ENCODE measurements at regions not wholly inside any gene's neighbourhood (a gene's known extent, or its start where the extent isn't known, plus 50 kb on each side); places are given as distances from the start of the nearest gene placed in this dataset.

DNA sequence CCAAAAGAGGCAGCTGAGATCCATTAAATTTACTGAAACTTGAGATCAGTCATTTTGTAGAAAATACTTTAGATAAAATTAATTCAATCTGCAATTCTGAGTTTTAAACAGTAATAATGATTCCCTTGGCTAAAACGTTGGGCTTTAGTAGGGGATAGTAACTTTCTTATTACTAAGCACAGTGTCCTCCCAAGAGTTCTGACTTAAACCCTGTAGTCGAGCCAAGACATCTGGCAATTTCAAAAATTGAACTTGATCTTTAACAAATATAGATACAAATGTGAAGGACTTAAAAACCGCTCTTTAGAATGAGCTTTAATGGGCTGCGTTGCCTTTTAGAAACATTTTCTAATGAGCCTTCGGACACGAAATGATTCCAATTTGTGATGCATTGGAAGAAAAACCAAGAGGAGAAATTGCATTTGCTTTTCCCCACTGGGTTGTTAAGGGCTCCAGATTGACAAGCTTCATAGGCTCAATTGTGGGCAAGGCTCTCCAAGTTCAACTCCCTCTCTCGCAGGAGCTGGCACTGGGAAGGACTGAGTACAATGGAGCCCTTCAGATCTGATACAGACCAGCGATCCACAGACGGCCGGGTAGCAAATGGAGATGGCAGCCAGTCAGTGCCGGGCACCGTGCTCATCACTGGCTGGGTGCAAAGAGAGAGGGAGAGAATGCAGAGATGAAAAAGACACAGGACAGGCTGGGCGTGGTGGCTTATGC, 921.3 kb upstream of the AUTS2 start:
- ChIA-PET POLR2A (no interaction called here), CTCF (no interaction called here)
- H3K36me3 Mint-ChIP-seq, result no peaks in the 10 kb centered on the region
- H3K4me3 ChIP-seq (ENCODE audit: low read length), result no peak overlapping the region
- H3K4me1 Mint-ChIP-seq, result no peaks in the 10 kb centered on the region
- no peaks in the 10 kb centered on the region for H3K9me3 ChIP-seq (ENCODE audit: low read length)
- no peaks in the 10 kb centered on the region for H3K27me3 ChIP-seq (ENCODE audit: insufficient read depth, low read length, poor library complexity, severe bottlenecking)
- H3K36me3 ChIP-seq (ENCODE audit: insufficient read depth, low read length), result no peaks in the 10 kb centered on the region
- no peaks in the 10 kb centered on the region for H3K4me1 ChIP-seq (ENCODE audit: insufficient read depth, low read length)
- H3K4me3 Mint-ChIP-seq, result no peak overlapping the region
- no peak overlapping the region for H3K27ac ChIP-seq (ENCODE audit: low read depth, low read length)
- peaks cover 5 to 27% (median 10%) of the 10 kb centered on the region in 5 donors for H3K9me3 Mint-ChIP-seq
- DNase-seq, result no peak
- no peaks in the 10 kb centered on the region for H3K27me3 Mint-ChIP-seq
- H3K27ac Mint-ChIP-seq, result no peak overlapping the region

DNA sequence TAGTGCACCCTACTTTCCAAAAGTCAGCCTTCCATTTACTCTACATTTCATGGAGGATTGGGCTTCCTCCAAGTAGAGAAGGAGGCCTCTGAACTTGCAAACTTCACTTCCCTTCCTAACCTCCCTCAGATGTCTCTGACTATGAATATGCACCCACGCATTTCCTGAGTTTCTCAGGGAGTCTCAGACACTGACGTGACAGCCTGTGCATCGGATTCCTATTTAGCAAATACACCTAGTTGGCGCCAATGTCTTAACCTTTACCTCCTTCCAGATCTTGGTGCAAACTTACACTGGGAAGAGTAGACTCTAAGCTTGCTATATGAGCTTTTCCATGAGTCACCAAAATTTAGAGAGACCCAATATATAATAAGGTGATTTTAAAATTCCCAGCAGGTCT, 920.1 kb upstream of the AUTS2 start:
- no peaks in the 10 kb centered on the region for H3K9me3 ChIP-seq (ENCODE audit: low read length)
- no peaks in the 10 kb centered on the region for H3K36me3 ChIP-seq (ENCODE audit: insufficient read depth, low read length)
- Mint-ChIP-seq H3K9me3 (peaks cover 5 to 25% (median 10%) of the 10 kb centered on the region in 5 donors), H3K4me3 (no peak overlapping the region), H3K36me3 (no peaks in the 10 kb centered on the region), H3K27me3 (no peaks in the 10 kb centered on the region), H3K4me1 (no peaks in the 10 kb centered on the region), H3K27ac (no peak overlapping the region)
- ChIA-PET CTCF (no interaction called here), POLR2A (no interaction called here)
- DNase-seq, result no peak
- H3K27me3 ChIP-seq (ENCODE audit: insufficient read depth, low read length, poor library complexity, severe bottlenecking), result no peaks in the 10 kb centered on the region
- H3K4me1 ChIP-seq (ENCODE audit: insufficient read depth, low read length), result no peaks in the 10 kb centered on the region
- no peak overlapping the region for H3K4me3 ChIP-seq (ENCODE audit: low read length)
- H3K27ac ChIP-seq (ENCODE audit: low read depth, low read length), result no peak overlapping the region

DNA sequence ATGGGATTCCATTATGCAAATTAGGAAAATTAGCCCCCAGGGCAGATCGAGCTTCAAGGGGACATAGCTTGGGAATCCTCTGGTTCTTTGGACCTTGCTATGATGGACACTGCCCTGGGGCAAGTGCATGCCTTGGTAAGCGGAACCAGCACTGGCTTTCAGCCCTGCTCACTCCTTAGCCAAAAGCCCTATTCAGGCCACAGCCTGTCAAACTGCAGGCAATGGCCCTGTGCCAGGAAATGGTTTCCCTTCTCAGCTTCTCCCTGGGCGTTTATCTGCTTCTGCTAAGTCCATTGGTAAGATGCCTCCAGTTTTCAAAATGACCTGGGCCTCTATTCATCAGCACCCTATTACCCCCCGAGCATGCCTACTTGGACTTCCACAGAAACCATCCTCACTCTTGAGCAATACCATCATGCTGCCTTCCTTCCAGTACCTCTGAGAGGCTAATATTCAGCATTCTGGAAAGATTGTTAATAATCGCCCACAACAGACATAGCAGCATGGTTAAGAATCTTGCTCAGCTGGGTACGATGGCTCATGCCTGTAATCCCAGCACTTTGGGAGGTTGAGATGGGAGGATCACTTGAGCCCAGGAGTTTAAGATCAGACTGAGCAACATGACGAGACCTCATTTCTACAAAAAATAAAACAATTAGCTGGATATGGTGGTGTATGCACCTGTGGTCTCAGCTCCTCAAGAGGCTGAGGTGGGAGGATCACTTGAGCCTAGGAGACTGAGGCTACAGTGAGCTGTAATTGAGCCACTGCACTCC, 918.6 kb upstream of the AUTS2 start:
- Histone ChIP-seq H3K9me3 (ENCODE audit: low read length) (no peaks in the 10 kb centered on the region), H3K4me1 (ENCODE audit: insufficient read depth, low read length) (no peaks in the 10 kb centered on the region), H3K36me3 (ENCODE audit: insufficient read depth, low read length) (no peaks in the 10 kb centered on the region), H3K27me3 (ENCODE audit: insufficient read depth, low read length, poor library complexity, severe bottlenecking) (no peaks in the 10 kb centered on the region), H3K4me3 (ENCODE audit: low read length) (no peak overlapping the region), H3K27ac (ENCODE audit: low read depth, low read length) (no peak overlapping the region)
- H3K36me3 Mint-ChIP-seq, result no peaks in the 10 kb centered on the region
- ChIA-PET POLR2A (no interaction called here), CTCF (no interaction called here)
- no peak overlapping the region for H3K4me3 Mint-ChIP-seq
- H3K4me1 Mint-ChIP-seq, result no peaks in the 10 kb centered on the region
- DNase-seq, result no peak
- peaks cover 4 to 23% (median 5%) of the 10 kb centered on the region in 5 donors for H3K9me3 Mint-ChIP-seq
- H3K27me3 Mint-ChIP-seq, result no peaks in the 10 kb centered on the region
- no peak overlapping the region for H3K27ac Mint-ChIP-seq

DNA sequence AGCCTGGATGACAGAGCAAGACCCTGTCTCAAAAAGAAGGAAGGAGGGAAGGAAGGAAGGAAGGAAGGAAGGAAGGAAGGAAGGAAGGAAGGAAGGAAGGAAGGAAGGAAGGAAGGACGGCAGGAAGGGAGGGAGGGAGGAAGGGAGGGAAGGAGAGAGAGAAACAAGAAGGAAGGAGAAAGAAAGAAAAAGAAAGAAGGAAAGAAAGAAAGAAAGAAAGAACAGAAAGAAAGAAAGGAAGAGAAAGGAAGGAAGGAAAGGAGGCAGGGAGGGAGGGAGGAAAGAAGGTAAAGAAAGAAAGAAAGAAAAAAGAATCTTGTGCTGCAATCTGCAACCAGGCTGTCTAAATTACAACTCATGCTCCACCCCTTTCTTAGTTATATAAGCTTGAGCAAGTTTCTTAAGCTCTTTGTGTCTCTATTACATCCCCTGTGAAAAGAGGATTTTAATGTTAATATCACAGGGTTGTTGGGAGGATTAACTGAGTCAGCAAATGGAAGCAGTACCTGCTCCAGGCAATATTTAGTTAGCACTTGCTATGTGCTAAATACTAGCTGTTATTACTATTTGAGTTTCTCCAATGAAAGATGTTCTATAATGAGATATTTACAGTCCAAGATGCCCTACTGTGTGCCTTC, 917.9 kb upstream of the AUTS2 start:
- DNase-seq, result no peak
- CTCF ChIA-PET, result no interaction called here

DNA sequence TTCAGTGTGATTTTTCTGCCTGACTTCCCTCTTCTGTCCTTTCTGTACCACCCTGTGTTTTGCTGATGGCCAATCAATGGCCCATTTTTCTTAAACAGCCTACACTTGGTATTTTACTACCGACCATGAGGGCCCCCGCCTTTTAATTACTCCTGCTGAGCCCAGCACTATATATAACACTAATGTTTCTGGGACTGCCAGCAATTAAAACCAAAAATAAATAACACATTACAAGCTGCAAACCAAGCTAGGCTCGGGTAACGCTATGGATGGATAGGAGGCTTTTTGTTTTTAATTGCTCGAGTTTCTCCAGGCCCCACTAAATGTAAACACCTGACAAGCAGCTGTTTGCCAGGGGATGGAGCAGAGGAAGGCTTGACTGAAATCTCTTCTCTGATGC, 915.4 kb upstream of the AUTS2 start:
- ChIA-PET POLR2A (no interaction called here), CTCF (no interaction called here)
- Mint-ChIP-seq H3K27me3 (no peaks in the 10 kb centered on the region), H3K9me3 (peaks cover 6 to 15% (median 10%) of the 10 kb centered on the region in 5 donors), H3K4me1 (no peaks in the 10 kb centered on the region), H3K27ac (no peak overlapping the region), H3K4me3 (no peak overlapping the region), H3K36me3 (no peaks in the 10 kb centered on the region)
- Histone ChIP-seq H3K4me1 (ENCODE audit: insufficient read depth, low read length) (no peaks in the 10 kb centered on the region), H3K27ac (ENCODE audit: low read depth, low read length) (no peak overlapping the region), H3K9me3 (ENCODE audit: low read length) (no peaks in the 10 kb centered on the region), H3K36me3 (ENCODE audit: insufficient read depth, low read length) (no peaks in the 10 kb centered on the region), H3K27me3 (ENCODE audit: insufficient read depth, low read length, poor library complexity, severe bottlenecking) (no peaks in the 10 kb centered on the region), H3K4me3 (ENCODE audit: low read length) (no peak overlapping the region)
- DNase-seq, result no peak

More for the DNA sequence above, 917.9 kb upstream of the AUTS2 start:
- POLR2A ChIA-PET, result no interaction called here
- H3K36me3 ChIP-seq (ENCODE audit: insufficient read depth, low read length), result no peaks in the 10 kb centered on the region
- Mint-ChIP-seq H3K9me3 (peaks cover 0 to 25% (median 8%) of the 10 kb centered on the region in 5 donors), H3K27ac (no peak overlapping the region), H3K27me3 (no peaks in the 10 kb centered on the region), H3K4me3 (no peak overlapping the region), H3K4me1 (no peaks in the 10 kb centered on the region), H3K36me3 (no peaks in the 10 kb centered on the region)
- no peak overlapping the region for H3K27ac ChIP-seq (ENCODE audit: low read depth, low read length)
- H3K4me1 ChIP-seq (ENCODE audit: insufficient read depth, low read length), result no peaks in the 10 kb centered on the region
- H3K4me3 ChIP-seq (ENCODE audit: low read length), result no peak overlapping the region
- H3K9me3 ChIP-seq (ENCODE audit: low read length), result no peaks in the 10 kb centered on the region
- no peaks in the 10 kb centered on the region for H3K27me3 ChIP-seq (ENCODE audit: insufficient read depth, low read length, poor library complexity, severe bottlenecking)

DNA sequence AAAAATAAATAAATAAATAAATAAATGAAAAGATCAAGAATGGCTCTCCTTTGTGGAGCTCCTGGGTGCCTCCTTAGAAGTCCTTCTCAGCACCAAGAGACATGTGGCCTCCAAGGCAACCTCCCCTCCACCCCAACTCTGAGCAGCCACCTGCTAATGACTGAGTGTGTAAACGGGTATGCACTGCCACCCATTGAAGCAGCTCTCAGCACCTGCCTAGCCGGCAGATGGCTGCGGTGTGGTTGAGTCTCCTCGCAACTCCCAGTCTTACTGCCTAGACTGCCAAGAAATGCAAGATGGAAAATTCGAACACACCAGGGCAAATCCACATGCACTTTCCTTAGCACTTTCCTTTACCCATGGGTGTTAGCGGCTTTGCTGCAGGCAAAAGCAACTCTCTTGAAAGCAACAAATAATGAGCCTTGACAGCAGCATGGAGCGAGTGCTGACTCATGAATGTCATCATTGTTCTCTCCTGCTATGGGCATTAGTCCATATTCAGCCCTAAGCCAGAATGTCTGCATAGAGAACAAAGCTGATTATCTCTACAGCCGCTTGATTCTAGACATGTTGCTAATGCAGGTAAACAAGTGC, 913.9 kb upstream of the AUTS2 start:
- DNase-seq, result no peak
- no peaks in the 10 kb centered on the region for H3K9me3 ChIP-seq (ENCODE audit: low read length)
- no peaks in the 10 kb centered on the region for H3K36me3 ChIP-seq (ENCODE audit: insufficient read depth, low read length)
- Mint-ChIP-seq H3K4me1 (no peaks in the 10 kb centered on the region), H3K9me3 (peaks cover 5 to 18% (median 10%) of the 10 kb centered on the region in 5 donors), H3K4me3 (no peak overlapping the region), H3K27ac (no peak overlapping the region), H3K36me3 (no peaks in the 10 kb centered on the region), H3K27me3 (no peaks in the 10 kb centered on the region)
- CTCF ChIA-PET, result no interaction called here
- H3K4me3 ChIP-seq (ENCODE audit: low read length), result no peak overlapping the region
- no peaks in the 10 kb centered on the region for H3K4me1 ChIP-seq (ENCODE audit: insufficient read depth, low read length)
- H3K27me3 ChIP-seq (ENCODE audit: insufficient read depth, low read length, poor library complexity, severe bottlenecking), result no peaks in the 10 kb centered on the region
- POLR2A ChIA-PET, result no interaction called here
- H3K27ac ChIP-seq (ENCODE audit: low read depth, low read length), result no peak overlapping the region

DNA sequence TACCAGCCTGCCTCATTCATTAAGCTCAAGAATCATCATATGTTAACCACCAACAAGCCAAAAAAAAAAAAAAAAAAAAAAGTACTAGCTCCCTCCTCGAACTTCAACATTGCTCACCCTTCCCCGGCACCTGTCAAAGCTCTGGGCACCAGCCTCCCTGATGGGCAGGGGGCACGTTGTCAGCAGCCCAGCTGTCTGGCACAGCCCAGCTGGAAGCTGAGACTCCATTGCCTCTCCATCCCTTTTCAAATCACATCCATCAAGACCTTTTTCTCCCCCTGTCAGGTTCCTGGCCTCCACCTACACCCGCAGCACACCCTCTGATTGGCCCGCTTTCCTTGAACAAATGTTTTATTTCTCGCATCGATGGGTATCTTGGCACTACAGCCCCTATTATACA, 913.3 kb upstream of the AUTS2 start:
- no peak overlapping the region for H3K27ac Mint-ChIP-seq
- H3K4me1 ChIP-seq (ENCODE audit: insufficient read depth, low read length), result no peaks in the 10 kb centered on the region
- H3K4me3 ChIP-seq (ENCODE audit: low read length), result no peak overlapping the region
- CTCF ChIA-PET, result no interaction called here
- no peaks in the 10 kb centered on the region for H3K36me3 Mint-ChIP-seq
- H3K9me3 Mint-ChIP-seq, result peaks cover 5 to 14% (median 10%) of the 10 kb centered on the region in 5 donors
- no peaks in the 10 kb centered on the region for H3K9me3 ChIP-seq (ENCODE audit: low read length)
- no peaks in the 10 kb centered on the region for H3K4me1 Mint-ChIP-seq
- no peaks in the 10 kb centered on the region for H3K27me3 ChIP-seq (ENCODE audit: insufficient read depth, low read length, poor library complexity, severe bottlenecking)
- H3K27ac ChIP-seq (ENCODE audit: low read depth, low read length), result no peak overlapping the region
- H3K27me3 Mint-ChIP-seq, result no peaks in the 10 kb centered on the region
- POLR2A ChIA-PET, result no interaction called here
- no peaks in the 10 kb centered on the region for H3K36me3 ChIP-seq (ENCODE audit: insufficient read depth, low read length)
- H3K4me3 Mint-ChIP-seq, result no peak overlapping the region
- DNase-seq, result no peak

DNA sequence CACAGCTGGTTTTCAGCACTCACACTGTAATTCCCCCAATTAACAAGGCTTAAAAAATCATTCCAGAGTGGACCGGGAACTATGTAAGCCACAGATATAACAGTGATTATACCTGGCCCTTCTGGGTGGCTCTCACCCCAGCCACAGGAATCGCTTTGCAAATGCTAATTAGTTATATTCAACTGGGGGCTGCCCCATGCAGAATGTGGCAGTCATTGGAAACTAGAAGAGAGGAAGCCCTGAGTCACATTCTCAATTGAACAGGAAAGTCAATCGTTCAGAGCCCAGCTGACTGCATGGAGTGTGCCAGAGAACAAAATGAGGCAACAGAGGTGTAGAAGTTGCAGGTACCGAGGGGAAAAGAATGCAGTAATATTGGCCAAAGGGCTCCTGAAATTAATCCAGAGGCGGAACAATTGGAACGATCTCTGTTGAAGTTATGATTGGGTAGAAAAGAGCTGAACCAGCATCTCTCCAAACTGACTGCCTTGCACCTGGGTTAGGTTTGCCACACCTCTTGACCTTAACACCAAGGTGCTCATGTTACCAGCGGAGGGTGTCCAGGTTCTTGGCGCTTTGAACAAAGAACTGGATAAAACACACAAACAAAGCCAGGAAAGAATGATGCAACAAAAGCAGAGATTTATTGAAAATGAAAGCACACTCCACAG, 909.7 kb upstream of the AUTS2 start:
- DNase-seq, result no peak
- no peak overlapping the region for H3K4me3 ChIP-seq (ENCODE audit: low read length)
- ChIA-PET POLR2A (no interaction called here), CTCF (no interaction called here)
- no peaks in the 10 kb centered on the region for H3K4me1 ChIP-seq (ENCODE audit: insufficient read depth, low read length)
- H3K27me3 Mint-ChIP-seq, result no peaks in the 10 kb centered on the region
- H3K4me1 Mint-ChIP-seq, result no peaks in the 10 kb centered on the region
- no peak overlapping the region for H3K27ac ChIP-seq (ENCODE audit: low read depth, low read length)
- no peaks in the 10 kb centered on the region for H3K27me3 ChIP-seq (ENCODE audit: insufficient read depth, low read length, poor library complexity, severe bottlenecking)
- H3K36me3 Mint-ChIP-seq, result no peaks in the 10 kb centered on the region
- peaks cover 5 to 14% (median 12%) of the 10 kb centered on the region in 5 donors for H3K9me3 Mint-ChIP-seq
- no peak overlapping the region for H3K27ac Mint-ChIP-seq
- H3K4me3 Mint-ChIP-seq, result no peak overlapping the region
- H3K36me3 ChIP-seq (ENCODE audit: insufficient read depth, low read length), result no peaks in the 10 kb centered on the region
- H3K9me3 ChIP-seq (ENCODE audit: low read length), result no peaks in the 10 kb centered on the region
